ENCODE measurements at regions not wholly inside any gene's neighbourhood (a gene's known extent, or its start where the extent isn't known, plus 50 kb on each side); places are given as distances from the start of the nearest gene placed in this dataset.

GRCh38 chr5:173410459-173411233 lies 82.4 kb upstream of the STC2 start:
- TF ChIP-seq CTCF (IDR thresholded peaks at IDR 0.05), result no peak
- TF ChIP-seq POLR2A (IDR thresholded peaks at IDR 0.05), result no peak
